ENCODE measurements at regions not wholly inside any gene's neighbourhood (a gene's known extent, or its start where the extent isn't known, plus 50 kb on each side); places are given as distances from the start of the nearest gene placed in this dataset.

DNA sequence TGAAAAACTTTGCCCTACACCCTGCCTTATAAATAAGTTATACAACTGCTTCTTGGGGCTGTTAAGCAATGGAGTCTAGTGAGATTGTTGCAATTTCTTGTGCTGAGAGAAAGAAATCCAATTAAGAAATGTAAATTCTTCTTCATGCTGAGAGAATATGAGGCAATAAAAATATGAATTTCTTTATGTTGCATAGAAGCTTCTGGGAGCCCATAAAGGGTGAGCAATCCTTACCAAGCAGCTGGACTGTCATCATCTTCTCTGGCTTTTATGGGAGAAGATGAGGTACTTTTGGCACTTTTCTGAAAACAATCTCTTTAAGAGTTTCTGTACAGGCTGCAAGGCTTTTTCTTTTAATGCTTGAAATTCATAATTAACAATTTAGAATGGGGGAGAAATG, 204.3 kb downstream of the DMRTA1 start (continued):
- TF ChIP-seq, protein P1, sequence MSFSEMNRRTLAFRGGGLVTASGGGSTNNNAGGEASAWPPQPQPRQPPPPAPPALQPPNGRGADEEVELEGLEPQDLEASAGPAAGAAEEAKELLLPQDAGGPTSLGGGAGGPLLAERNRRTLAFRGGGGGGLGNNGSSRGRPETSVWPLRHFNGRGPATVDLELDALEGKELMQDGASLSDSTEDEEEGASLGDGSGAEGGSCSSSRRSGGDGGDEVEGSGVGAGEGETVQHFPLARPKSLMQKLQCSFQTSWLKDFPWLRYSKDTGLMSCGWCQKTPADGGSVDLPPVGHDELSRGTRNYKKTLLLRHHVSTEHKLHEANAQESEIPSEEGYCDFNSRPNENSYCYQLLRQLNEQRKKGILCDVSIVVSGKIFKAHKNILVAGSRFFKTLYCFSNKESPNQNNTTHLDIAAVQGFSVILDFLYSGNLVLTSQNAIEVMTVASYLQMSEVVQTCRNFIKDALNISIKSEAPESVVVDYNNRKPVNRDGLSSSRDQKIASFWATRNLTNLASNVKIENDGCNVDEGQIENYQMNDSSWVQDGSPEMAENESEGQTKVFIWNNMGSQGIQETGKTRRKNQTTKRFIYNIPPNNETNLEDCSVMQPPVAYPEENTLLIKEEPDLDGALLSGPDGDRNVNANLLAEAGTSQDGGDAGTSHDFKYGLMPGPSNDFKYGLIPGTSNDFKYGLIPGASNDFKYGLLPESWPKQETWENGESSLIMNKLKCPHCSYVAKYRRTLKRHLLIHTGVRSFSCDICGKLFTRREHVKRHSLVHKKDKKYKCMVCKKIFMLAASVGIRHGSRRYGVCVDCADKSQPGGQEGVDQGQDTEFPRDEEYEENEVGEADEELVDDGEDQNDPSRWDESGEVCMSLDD (tag by site-specific recombination; IDR thresholded peaks at IDR 0.05): no peak
- TF ChIP-seq SCRT2 (tag by site-specific recombination; IDR thresholded peaks at IDR 0.05) (no peak), GLIS1 (tag by site-specific recombination; IDR thresholded peaks at IDR 0.05) (no peak), TCF7L2 (IDR thresholded peaks at IDR 0.05; ENCODE audit: borderline replicate concordance, low read depth, low read length) (no peak), ZXDB (tag by site-specific recombination; IDR thresholded peaks at IDR 0.05) (no peak), ZNF274 (IDR thresholded peaks at IDR 0.05; ENCODE audit: low read length) (no peak), ZNF274 (tag by site-specific recombination; IDR thresholded peaks at IDR 0.05; ENCODE audit: borderline replicate concordance) (no peak), GFI1B (tag by site-specific recombination; IDR thresholded peaks at IDR 0.05) (no peak)
- TF ChIP-seq, protein P2, sequence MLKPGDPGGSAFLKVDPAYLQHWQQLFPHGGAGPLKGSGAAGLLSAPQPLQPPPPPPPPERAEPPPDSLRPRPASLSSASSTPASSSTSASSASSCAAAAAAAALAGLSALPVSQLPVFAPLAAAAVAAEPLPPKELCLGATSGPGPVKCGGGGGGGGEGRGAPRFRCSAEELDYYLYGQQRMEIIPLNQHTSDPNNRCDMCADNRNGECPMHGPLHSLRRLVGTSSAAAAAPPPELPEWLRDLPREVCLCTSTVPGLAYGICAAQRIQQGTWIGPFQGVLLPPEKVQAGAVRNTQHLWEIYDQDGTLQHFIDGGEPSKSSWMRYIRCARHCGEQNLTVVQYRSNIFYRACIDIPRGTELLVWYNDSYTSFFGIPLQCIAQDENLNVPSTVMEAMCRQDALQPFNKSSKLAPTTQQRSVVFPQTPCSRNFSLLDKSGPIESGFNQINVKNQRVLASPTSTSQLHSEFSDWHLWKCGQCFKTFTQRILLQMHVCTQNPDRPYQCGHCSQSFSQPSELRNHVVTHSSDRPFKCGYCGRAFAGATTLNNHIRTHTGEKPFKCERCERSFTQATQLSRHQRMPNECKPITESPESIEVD (tag by site-specific recombination; IDR thresholded peaks at IDR 0.05): no peak

DNA sequence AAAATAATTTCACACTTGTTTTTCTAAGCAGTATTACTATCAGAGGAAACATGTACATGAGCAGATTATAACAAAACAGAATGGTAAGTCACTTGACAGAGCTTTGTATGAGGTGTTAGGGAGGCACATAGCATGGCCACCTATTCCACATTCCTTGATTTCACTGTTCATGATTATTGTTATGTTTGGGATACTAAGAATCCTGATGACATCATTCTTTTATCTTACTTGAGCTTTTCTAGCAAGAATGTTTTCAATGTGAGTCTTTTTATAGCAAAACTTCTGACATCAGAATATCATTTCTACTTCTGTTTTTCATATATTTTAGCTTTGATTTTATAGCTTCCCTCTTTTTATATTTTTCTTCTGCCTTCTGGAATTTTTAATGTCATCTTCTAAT, 208.2 kb downstream of the DMRTA1 start:
- CTCF ChIA-PET: no interaction called here
- TF ChIP-seq ZNF335 (tag by site-specific recombination; conservative IDR thresholded peaks at IDR 0.05) (0 out of 2 replicates have a peak, but pooled peaks have one; percentile 21), ZNF791 (tag by site-specific recombination; IDR thresholded peaks at IDR 0.05) (no peak)
- TF ChIP-seq, protein P3, sequence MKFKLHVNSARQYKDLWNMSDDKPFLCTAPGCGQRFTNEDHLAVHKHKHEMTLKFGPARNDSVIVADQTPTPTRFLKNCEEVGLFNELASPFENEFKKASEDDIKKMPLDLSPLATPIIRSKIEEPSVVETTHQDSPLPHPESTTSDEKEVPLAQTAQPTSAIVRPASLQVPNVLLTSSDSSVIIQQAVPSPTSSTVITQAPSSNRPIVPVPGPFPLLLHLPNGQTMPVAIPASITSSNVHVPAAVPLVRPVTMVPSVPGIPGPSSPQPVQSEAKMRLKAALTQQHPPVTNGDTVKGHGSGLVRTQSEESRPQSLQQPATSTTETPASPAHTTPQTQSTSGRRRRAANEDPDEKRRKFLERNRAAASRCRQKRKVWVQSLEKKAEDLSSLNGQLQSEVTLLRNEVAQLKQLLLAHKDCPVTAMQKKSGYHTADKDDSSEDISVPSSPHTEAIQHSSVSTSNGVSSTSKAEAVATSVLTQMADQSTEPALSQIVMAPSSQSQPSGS (tag by site-specific recombination; IDR thresholded peaks at IDR 0.05; ENCODE audit: low read depth): peak; percentile 55
- Histone ChIP-seq H3K4me3 (ENCODE audit: low read depth, low read length) (no peak overlapping the region), H3K4me1 (ENCODE audit: control insufficient read depth, insufficient read depth, low read length) (no peaks in the 10 kb centered on the region), H3K36me3 (ENCODE audit: control insufficient read depth in 2 of 2, insufficient read depth in 1 of 2, low read length in 2 of 2) (no peaks in the 10 kb centered on the region), H3K9me3 (ENCODE audit: control insufficient read depth, insufficient read depth, low read depth, low read length) (no peaks in the 10 kb centered on the region), H3K27ac (ENCODE audit: extremely low read depth, low read depth, low read length) (no peak overlapping the region)
- POLR2A ChIA-PET: no interaction called here

DNA sequence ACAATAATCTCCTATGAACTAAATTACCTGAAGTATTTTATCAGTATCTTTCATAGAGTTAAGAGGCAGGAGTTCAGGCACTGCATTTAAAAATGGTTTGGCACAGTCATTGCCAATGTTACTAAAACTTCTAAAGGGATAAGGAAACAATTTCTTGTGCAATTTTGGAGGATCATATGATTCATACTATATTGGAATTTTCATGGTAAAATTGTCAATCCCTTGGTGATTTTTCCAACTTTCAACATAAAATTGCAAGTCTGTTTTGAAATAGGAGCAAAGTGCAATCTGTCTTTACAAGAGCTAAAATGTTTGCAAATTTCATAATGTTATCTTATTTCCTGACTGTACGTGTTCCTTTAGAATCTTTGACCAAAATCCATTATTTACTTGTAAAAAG, 211.1 kb downstream of the DMRTA1 start:
- Histone ChIP-seq H3K36me3 (ENCODE audit: control insufficient read depth in 2 of 2, insufficient read depth in 1 of 2, low read length in 2 of 2) (no peaks in the 10 kb centered on the region), H3K4me1 (ENCODE audit: control insufficient read depth, insufficient read depth, low read length) (no peaks in the 10 kb centered on the region), H3K27ac (ENCODE audit: extremely low read depth, low read depth, low read length) (no peak overlapping the region), H3K4me3 (ENCODE audit: low read depth, low read length) (no peak overlapping the region), H3K9me3 (ENCODE audit: control insufficient read depth, insufficient read depth, low read depth, low read length) (no peaks in the 10 kb centered on the region)
- ChIA-PET POLR2A (no interaction called here), CTCF (no interaction called here)
- TF ChIP-seq, protein P4, sequence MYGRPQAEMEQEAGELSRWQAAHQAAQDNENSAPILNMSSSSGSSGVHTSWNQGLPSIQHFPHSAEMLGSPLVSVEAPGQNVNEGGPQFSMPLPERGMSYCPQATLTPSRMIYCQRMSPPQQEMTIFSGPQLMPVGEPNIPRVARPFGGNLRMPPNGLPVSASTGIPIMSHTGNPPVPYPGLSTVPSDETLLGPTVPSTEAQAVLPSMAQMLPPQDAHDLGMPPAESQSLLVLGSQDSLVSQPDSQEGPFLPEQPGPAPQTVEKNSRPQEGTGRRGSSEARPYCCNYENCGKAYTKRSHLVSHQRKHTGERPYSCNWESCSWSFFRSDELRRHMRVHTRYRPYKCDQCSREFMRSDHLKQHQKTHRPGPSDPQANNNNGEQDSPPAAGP (tag by site-specific recombination; IDR thresholded peaks at IDR 0.05): no peak
- TF ChIP-seq ZNF670 (tag by site-specific recombination; IDR thresholded peaks at IDR 0.05; ENCODE audit: low read depth): no peak
- no peak for TF ChIP-seq ZNF174 (tag by site-specific recombination; IDR thresholded peaks at IDR 0.05)
- no peak for TF ChIP-seq ZNF391 (tag by site-specific recombination; IDR thresholded peaks at IDR 0.05; ENCODE audit: borderline replicate concordance, low read depth)
- no peak for TF ChIP-seq ZNF623 (tag by site-specific recombination; IDR thresholded peaks at IDR 0.05)
- TF ChIP-seq ZNF10 (tag by site-specific recombination; IDR thresholded peaks at IDR 0.05): no peak
- no peak for TF ChIP-seq ZNF146 (tag by site-specific recombination; IDR thresholded peaks at IDR 0.05)
- no peak for TF ChIP-seq BCL11A (tag by site-specific recombination; IDR thresholded peaks at IDR 0.05; ENCODE audit: low read depth)
- TF ChIP-seq, protein P5, sequence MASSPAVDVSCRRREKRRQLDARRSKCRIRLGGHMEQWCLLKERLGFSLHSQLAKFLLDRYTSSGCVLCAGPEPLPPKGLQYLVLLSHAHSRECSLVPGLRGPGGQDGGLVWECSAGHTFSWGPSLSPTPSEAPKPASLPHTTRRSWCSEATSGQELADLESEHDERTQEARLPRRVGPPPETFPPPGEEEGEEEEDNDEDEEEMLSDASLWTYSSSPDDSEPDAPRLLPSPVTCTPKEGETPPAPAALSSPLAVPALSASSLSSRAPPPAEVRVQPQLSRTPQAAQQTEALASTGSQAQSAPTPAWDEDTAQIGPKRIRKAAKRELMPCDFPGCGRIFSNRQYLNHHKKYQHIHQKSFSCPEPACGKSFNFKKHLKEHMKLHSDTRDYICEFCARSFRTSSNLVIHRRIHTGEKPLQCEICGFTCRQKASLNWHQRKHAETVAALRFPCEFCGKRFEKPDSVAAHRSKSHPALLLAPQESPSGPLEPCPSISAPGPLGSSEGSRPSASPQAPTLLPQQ (tag by site-specific recombination; IDR thresholded peaks at IDR 0.05): no peak
- TF ChIP-seq ZFP3 (tag by site-specific recombination; IDR thresholded peaks at IDR 0.05; ENCODE audit: low read depth): no peak
- no peak for TF ChIP-seq IKZF3 (tag by site-specific recombination; IDR thresholded peaks at IDR 0.05)
- TF ChIP-seq ZNF555 (tag by site-specific recombination; conservative IDR thresholded peaks at IDR 0.05): no peak
- TF ChIP-seq REPIN1 (tag by site-specific recombination; IDR thresholded peaks at IDR 0.05; ENCODE audit: low read depth): no peak
